ENCODE measurements at regions not wholly inside any gene's neighbourhood (a gene's known extent, or its start where the extent isn't known, plus 50 kb on each side); places are given as distances from the start of the nearest gene placed in this dataset.

DNA sequence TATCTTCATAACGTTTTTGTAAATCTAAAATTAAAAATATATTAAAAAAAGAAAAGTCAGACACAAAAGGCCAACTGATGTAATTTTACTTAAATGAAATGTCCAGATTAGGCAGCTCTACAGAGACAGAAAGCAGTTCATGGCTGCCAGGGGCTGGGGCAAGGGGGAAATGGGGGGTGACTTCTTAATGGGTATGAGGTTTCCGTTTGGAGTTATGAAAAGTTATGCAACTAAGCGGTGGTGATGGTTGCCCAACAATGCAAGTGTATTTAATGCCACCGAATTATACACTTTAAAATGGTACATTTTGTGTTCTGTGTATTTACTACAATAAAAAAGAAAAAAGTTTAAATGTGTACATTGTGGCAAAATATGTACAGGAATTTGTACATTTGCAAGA lies 70.2 kb upstream of the TEX51 start:
- TF ChIP-seq RAD21 (IDR thresholded peaks at IDR 0.05; ENCODE audit: low read depth) = no peak
- TF ChIP-seq YY1 (IDR thresholded peaks at IDR 0.05; ENCODE audit: low read depth) = no peak
- no peak for TF ChIP-seq NFIC (IDR thresholded peaks at IDR 0.05)
- TF ChIP-seq, protein P1, sequence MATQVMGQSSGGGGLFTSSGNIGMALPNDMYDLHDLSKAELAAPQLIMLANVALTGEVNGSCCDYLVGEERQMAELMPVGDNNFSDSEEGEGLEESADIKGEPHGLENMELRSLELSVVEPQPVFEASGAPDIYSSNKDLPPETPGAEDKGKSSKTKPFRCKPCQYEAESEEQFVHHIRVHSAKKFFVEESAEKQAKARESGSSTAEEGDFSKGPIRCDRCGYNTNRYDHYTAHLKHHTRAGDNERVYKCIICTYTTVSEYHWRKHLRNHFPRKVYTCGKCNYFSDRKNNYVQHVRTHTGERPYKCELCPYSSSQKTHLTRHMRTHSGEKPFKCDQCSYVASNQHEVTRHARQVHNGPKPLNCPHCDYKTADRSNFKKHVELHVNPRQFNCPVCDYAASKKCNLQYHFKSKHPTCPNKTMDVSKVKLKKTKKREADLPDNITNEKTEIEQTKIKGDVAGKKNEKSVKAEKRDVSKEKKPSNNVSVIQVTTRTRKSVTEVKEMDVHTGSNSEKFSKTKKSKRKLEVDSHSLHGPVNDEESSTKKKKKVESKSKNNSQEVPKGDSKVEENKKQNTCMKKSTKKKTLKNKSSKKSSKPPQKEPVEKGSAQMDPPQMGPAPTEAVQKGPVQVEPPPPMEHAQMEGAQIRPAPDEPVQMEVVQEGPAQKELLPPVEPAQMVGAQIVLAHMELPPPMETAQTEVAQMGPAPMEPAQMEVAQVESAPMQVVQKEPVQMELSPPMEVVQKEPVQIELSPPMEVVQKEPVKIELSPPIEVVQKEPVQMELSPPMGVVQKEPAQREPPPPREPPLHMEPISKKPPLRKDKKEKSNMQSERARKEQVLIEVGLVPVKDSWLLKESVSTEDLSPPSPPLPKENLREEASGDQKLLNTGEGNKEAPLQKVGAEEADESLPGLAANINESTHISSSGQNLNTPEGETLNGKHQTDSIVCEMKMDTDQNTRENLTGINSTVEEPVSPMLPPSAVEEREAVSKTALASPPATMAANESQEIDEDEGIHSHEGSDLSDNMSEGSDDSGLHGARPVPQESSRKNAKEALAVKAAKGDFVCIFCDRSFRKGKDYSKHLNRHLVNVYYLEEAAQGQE (IDR thresholded peaks at IDR 0.05; ENCODE audit: low read depth) = no peak
- TF ChIP-seq EP300 (IDR thresholded peaks at IDR 0.05; ENCODE audit: borderline replicate concordance) = no peak
- no peak for TF ChIP-seq TAF1 (IDR thresholded peaks at IDR 0.05; ENCODE audit: low read depth)
- TF ChIP-seq ZBTB7A (IDR thresholded peaks at IDR 0.05; ENCODE audit: low read depth) = no peak
- no peak for TF ChIP-seq EGR1 (IDR thresholded peaks at IDR 0.05)
- TF ChIP-seq CREB1 (IDR thresholded peaks at IDR 0.05; ENCODE audit: low read depth) = no peak
- no peak for TF ChIP-seq FOXM1 (IDR thresholded peaks at IDR 0.05; ENCODE audit: borderline replicate concordance, low read depth)

Data from Ishikawa (cell line).